Transverse colon (tissue), 3 donors: ENCODE measurements at regions not wholly inside any gene's neighbourhood (a gene's known extent, or its start where the extent isn't known, plus 50 kb on each side); places are given as distances from the start of the nearest gene placed in this dataset.

ENCODE experiments used
- CTCF ChIP-seq, 5 experiments: fragments of 200-600 bp in 3 of 5; fragments of 450-650 bp in 2 of 5; sonication (generic) in 3 of 5; IDR thresholded peaks; 1 replicate in 2 of 5; 2 replicates in 3 of 5; pipeline ENCODE4 v1.5.1; 2016 to 2017; ENCODE audit warnings: antibody characterized with exemption in 5 of 5, inconsistent platforms in 3 of 5, mild to moderate bottlenecking in 2 of 5, moderate library complexity in 1 of 5
- EP300 ChIP-seq: sonication (generic); formaldehyde crosslinking; IDR thresholded peaks from one replicate; pipeline ENCODE4 v1.6.1; 2017; ENCODE audit warnings: antibody characterized with exemption, low read depth

GRCh38 chr6:112634376-112634775 is 287.2 kb downstream of the RFPL4B start:
- TF ChIP-seq CTCF (IDR thresholded peaks at IDR 0.05) (no peak), EP300 (no peak)
